ENCODE measurements at regions not wholly inside any gene's neighbourhood (a gene's known extent, or its start where the extent isn't known, plus 50 kb on each side); places are given as distances from the start of the nearest gene placed in this dataset.
"Not testable (repeated sequence)": the region's sequence is repeated elsewhere in the genome, so short reads cannot be mapped to it uniquely, and the experiment has no call there.

GRCh38 chr2:36165132-36165531, 190.4 kb upstream of the CRIM1 start:
- no peak for TF ChIP-seq CTCF (IDR thresholded peaks at IDR 0.05; ENCODE audit: insufficient read depth, low read length, missing control alignments)
- CTCF ChIA-PET: no interaction called here
- POLR2A ChIA-PET: no interaction called here
- H3K4me3 ChIP-seq (ENCODE audit: low read depth, low read length): no peak overlapping the region
- DNase-seq (ENCODE audit: low read depth, low spot score): no peak

- no peak for DNase-seq (ENCODE audit: low read depth, low spot score)
- H3K4me3 ChIP-seq (ENCODE audit: low read depth, low read length): no peak overlapping the region
- TF ChIP-seq CTCF (IDR thresholded peaks at IDR 0.05; ENCODE audit: insufficient read depth, low read length, missing control alignments): no peak
- ChIA-PET POLR2A (no interaction called here), CTCF (no interaction called here)
Measured at GRCh38 chr2:36163520-36164254, 191.9 kb upstream of the CRIM1 start.

GRCh38 chr2:36157093-36157492, 198.5 kb upstream of the CRIM1 start:
- DNase-seq (ENCODE audit: low read depth, low spot score); CTCF ChIA-PET; POLR2A ChIA-PET; H3K4me3 ChIP-seq (ENCODE audit: low read depth, low read length): not testable (repeated sequence)

GRCh38 chr2:36147670-36148390, 207.7 kb upstream of the CRIM1 start:
- DNase-seq (ENCODE audit: low read depth, low spot score): no peak
- CTCF ChIA-PET: no interaction called here
- no peak for TF ChIP-seq CTCF (IDR thresholded peaks at IDR 0.05; ENCODE audit: insufficient read depth, low read length, missing control alignments)
- H3K4me3 ChIP-seq (ENCODE audit: low read depth, low read length): no peak overlapping the region
- POLR2A ChIA-PET: no interaction called here

- H3K4me3 ChIP-seq (ENCODE audit: low read depth, low read length): no peak overlapping the region
- DNase-seq (ENCODE audit: low read depth, low spot score): no peak
- ChIA-PET CTCF (no interaction called here), POLR2A (no interaction called here)
- TF ChIP-seq CTCF (IDR thresholded peaks at IDR 0.05; ENCODE audit: insufficient read depth, low read length, missing control alignments): no peak
Measured at GRCh38 chr2:36146765-36147164, 208.8 kb upstream of the CRIM1 start.

- H3K4me3 ChIP-seq (ENCODE audit: low read depth, low read length): no peak overlapping the region
- ChIA-PET POLR2A (no interaction called here), CTCF (no interaction called here)
- DNase-seq (ENCODE audit: low read depth, low spot score): no peak
- no peak for TF ChIP-seq CTCF (IDR thresholded peaks at IDR 0.05; ENCODE audit: insufficient read depth, low read length, missing control alignments)
Measured at GRCh38 chr2:36140391-36140790, 215.2 kb upstream of the CRIM1 start.

- no peak for DNase-seq (ENCODE audit: low read depth, low spot score)
- H3K4me3 ChIP-seq (ENCODE audit: low read depth, low read length): no peak overlapping the region
- TF ChIP-seq CTCF (IDR thresholded peaks at IDR 0.05; ENCODE audit: insufficient read depth, low read length, missing control alignments): no peak
- CTCF ChIA-PET: interaction anchor here (1.2 kb wide), 1 partner anchor 52 kb away, joined by 3 read pairs; no protein-coding TSS in a partner anchor
- POLR2A ChIA-PET: no interaction called here
Measured at GRCh38 chr2:36137612-36138011, 218.0 kb upstream of the CRIM1 start.

Measured in AG04449 (cell line).